NOMO-1 treated with DMSO at 0.1 percent for 48 hours (cell line): ENCODE measurements at regions not wholly inside any gene's neighbourhood (a gene's known extent, or its start where the extent isn't known, plus 50 kb on each side); places are given as distances from the start of the nearest gene placed in this dataset.
"Not testable (repeated sequence)": the region's sequence is repeated elsewhere in the genome, so short reads cannot be mapped to it uniquely, and the experiment has no call there.

Source experiments
- DNase-seq: peaks from one replicate; lab custom pipeline; 2025; ENCODE audit not compliant: unreplicated experiment; lab: John Stamatoyannopoulos, UW

DNA sequence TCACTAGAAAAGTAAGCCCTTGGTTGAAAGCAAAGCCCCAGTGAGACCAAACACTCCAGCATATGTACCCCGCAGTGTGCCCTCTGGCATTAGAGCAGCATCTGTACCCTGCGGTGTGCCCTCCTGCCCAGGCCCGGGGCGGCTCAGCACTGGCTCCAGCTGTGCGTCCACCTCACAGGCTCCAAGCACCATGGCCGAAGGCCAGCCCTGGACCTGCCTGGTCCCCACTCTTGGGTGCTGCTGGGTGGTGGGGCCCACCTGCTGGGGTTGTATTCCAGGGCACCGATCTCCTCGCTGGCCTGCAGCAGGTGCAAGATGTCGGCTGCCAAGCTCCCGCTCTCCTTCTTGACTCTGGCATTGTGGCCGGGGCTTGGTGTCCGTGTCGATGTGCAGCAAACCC lies 230.2 kb downstream of the TUBA3C start:
- no peak for DNase-seq

GRCh38 chr13:18949970-18950369 lies 231.7 kb downstream of the TUBA3C start:
- no peak for DNase-seq

DNA sequence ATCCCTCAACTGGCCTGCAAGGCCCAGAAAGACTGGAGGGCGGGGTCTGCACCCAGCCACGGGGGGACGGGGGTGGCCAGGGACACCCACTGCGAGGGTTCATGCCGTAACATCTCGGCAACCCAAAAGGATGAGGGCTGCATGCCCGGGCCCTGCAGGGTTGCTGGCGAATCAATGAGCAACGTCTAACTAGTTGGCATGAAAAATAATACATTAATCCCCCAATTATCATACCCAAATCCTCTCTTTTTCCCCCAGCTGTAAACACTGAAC lies 232.2 kb downstream of the TUBA3C start:
- no peak for DNase-seq

DNA sequence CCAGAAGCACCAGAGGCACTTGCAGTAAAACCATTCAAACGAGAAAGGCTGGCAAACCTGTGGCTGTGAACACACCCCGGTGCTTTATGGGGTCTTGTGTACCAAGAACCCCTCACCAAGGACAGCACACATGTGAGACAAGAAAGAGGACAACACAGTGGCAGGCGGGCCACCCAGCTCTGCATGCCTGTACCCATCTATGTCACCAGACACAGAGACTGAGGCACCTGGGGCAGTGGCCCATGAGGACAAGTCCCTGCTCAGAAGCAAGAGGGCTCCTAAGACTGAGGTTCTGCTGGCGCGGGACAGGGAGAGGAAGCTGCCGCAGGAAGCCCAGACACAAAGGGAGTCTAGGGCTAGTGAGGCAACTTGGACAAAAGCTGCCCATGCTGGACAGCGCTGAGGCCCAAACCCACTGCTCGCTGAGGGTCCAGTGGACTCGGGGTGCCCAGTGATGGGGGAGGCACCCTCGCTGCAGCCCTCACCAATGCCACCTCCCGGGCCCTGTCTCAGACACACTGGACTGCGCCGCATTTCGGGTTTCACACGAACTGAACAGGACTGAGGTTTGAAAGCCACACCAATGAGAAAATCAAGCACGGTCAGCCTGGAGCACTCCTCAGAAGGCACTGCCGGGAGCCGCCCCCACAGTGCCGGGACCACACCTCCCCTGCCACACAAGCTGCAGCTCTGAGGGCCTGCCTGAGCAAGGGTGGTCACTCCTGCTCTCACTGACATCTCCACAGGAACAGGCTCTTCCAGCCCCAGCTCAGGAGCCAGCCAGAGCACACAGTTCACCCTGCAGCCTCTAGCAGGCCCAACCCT lies 232.7 kb downstream of the TUBA3C start:
- DNase-seq, result no peak

GRCh38 chr13:18948012-18948663 lies 233.5 kb downstream of the TUBA3C start:
- no peak for DNase-seq

- no peak for DNase-seq
Measured at GRCh38 chr13:18947376-18947977, 234.1 kb downstream of the TUBA3C start.

DNA sequence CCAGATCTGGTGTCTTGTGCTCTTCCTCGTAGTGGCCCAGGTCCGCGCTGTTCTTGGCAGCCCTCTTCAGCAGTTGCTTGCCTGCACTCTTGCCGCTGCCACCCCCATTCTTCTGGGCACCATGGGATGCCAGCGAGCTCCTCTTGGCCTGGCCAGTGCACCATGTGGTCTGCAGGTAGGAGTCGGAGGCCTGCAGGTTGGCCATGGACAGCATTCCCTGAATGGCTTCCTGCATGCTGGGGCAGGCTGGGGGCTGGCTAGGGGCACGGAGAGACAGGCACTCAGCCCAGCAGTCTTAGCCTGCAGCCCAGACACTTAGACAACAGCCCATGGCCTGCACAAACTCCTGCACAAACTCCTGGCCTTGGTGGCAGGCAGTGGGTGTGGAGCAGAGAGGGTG lies 234.9 kb downstream of the TUBA3C start:
- DNase-seq, result no peak

- DNase-seq, result no peak
Measured at GRCh38 chr13:18944501-18945068, 237.0 kb downstream of the TUBA3C start.

GRCh38 chr13:18943721-18944391 lies 237.8 kb downstream of the TUBA3C start:
- DNase-seq, result no peak

DNA sequence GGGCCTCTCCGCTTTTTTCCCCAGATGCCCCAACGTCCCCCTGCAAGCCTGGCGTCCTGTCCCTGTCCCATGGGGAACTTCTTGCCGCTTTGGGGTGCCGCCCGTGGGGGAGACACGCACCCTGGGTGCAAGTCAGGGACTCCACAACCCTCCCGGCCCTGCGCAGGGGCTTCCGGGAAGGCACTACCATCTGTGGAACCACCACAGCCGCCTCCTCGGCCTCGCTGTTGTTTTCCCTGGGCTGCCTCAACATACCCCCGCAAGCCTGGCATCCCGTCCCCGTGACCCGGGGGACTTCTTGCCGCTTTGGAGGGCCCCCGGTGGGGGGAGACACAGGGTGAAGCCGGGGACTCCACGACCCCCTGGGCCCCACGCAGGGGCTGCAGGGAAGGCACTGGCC lies 238.4 kb downstream of the TUBA3C start:
- DNase-seq, result no peak

- no peak for DNase-seq
Measured at GRCh38 chr13:18936104-18936503, 245.5 kb downstream of the TUBA3C start.

GRCh38 chr13:18921063-18921462 lies 260.6 kb downstream of the TUBA3C start:
- no peak for DNase-seq

DNA sequence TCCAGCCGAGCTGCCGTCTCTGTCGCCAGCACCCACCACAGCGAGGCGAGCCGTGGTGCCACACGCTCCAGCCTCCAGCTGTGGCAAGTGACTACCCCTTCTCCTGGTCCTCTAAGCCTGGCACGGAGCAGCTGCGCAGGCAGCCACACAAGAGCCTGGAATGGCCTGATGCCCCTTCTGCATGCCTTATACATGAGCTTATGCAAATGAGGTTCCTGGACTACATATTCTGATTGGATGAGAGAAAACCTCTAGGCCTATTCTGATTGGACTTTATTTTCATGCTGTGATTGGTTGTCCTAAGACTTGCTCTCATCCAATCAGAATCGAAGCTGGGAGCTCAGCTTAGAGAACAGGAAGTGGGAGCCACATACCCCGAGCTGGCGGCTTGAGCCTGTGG lies 276.5 kb downstream of the TUBA3C start:
- DNase-seq, result not testable (repeated sequence)

GRCh38 chr13:18895411-18895810 lies 286.2 kb downstream of the TUBA3C start:
- DNase-seq, result not testable (repeated sequence)

GRCh38 chr13:18891242-18891641 lies 290.4 kb downstream of the TUBA3C start:
- not testable (repeated sequence) for DNase-seq

GRCh38 chr13:18874875-18875789 lies 306.5 kb downstream of the TUBA3C start:
- not testable (repeated sequence) for DNase-seq

DNA sequence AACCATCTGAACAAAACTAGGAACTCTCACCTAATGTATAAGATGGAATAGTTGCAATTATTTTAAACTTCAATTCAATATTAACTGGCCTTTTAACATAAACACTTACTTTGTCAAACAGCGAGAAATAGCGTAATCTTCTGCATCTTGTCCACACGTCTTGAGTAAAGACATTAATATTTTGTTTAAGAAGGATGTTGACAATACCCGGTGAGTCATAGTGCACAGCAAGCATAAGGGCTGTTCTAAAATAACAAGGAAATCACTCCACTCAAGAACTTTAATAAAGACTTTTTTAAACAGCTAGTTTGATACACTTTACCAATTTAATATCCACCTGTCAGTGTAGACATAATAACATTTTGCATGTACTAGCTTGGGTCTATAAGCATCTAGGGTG lies 311.1 kb downstream of the TUBA3C start:
- not testable (repeated sequence) for DNase-seq

- not testable (repeated sequence) for DNase-seq
Measured at GRCh38 chr13:18869365-18869764, 312.3 kb downstream of the TUBA3C start.

DNA sequence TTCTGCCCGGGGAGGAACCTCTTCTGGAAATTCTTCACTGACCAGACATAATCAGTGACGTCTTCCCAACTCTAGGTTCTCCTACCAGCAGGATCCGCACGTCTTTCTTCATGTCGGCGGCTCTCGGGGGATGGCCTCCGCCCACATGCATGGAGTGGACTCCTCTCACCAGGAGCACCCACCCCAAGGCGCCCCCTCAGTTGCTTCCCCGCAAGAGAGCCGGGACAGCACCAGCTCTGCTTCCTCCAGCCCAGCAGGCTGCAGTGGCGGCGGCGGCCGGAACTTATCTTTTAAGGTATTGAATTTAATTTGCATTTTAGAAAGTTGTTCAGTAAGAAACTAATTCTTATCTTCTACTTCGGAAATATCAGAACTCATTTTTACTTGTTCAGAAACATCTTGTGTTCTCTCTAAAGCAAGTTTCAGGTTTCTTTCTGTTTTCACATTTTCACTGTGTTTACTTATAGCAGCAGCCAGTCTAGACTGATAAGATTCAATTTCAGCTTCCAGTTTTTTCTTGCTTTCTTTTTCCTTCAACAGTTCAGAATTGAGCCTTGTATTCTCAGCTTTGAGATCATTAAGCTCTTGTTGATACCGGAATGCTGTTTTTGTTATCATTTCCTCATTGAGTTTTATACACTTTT lies 343.5 kb downstream of the TUBA3C start:
- not testable (repeated sequence) for DNase-seq
